Transverse colon (tissue), 3 donors: ENCODE measurements at regions not wholly inside any gene's neighbourhood (a gene's known extent, or its start where the extent isn't known, plus 50 kb on each side); places are given as distances from the start of the nearest gene placed in this dataset.

ENCODE experiments used
- CTCF ChIP-seq, 5 experiments: fragments of 200-600 bp in 3 of 5; fragments of 450-650 bp in 2 of 5; sonication (generic) in 3 of 5; IDR thresholded peaks; 1 replicate in 2 of 5; 2 replicates in 3 of 5; pipeline ENCODE4 v1.5.1; 2016 to 2017; ENCODE audit warnings: antibody characterized with exemption in 5 of 5, inconsistent platforms in 3 of 5, mild to moderate bottlenecking in 2 of 5, moderate library complexity in 1 of 5
- EP300 ChIP-seq: sonication (generic); formaldehyde crosslinking; IDR thresholded peaks from one replicate; pipeline ENCODE4 v1.6.1; 2017; ENCODE audit warnings: antibody characterized with exemption, low read depth
- POLR2A ChIP-seq: fragments of 450-650 bp; IDR thresholded peaks from one replicate; pipeline ENCODE4 v1.6.1; 2016; ENCODE audit warnings: antibody characterized with exemption, mild to moderate bottlenecking, moderate library complexity

GRCh38 chr3:107446706-107447105, 69.5 kb downstream of the CCDC54 start:
- TF ChIP-seq CTCF (IDR thresholded peaks at IDR 0.05): no peak
- TF ChIP-seq POLR2A: no peak
- TF ChIP-seq EP300: no peak
